H9 (cell line): ENCODE measurements at regions not wholly inside any gene's neighbourhood (a gene's known extent, or its start where the extent isn't known, plus 50 kb on each side); places are given as distances from the start of the nearest gene placed in this dataset.

Source experiments
- DNase-seq: peaks from one replicate; pipeline ENCODE4 v3.0.0-alpha.2; 2017
- H2AFZ ChIP-seq: one replicate; pipeline ENCODE4 v1.6.1; 2013; ENCODE audit warnings: mild to moderate bottlenecking, low read length, control low read depth, moderate library complexity
- H2AK5ac ChIP-seq: 2 replicates; pipeline ENCODE4 v1.6.1; 2013; ENCODE audit warnings: low read length, control low read depth, mixed read lengths; ENCODE audit not compliant: insufficient read length
- H2BK120ac ChIP-seq: one replicate; pipeline ENCODE4 v1.6.1; 2013; ENCODE audit warnings: low read depth, mild to moderate bottlenecking, low read length, control low read depth, inconsistent platforms; ENCODE audit not compliant: poor library complexity, severe bottlenecking
- H2BK12ac ChIP-seq: 2 replicates; pipeline ENCODE4 v1.6.1; 2013; ENCODE audit warnings: low read length, control low read depth, mixed read lengths, low read depth; ENCODE audit not compliant: insufficient read length
- H2BK15ac ChIP-seq: 2 replicates; pipeline ENCODE4 v1.6.1; 2013; ENCODE audit warnings: low read depth, low read length, control low read depth
- H2BK20ac ChIP-seq: one replicate; pipeline ENCODE4 v1.6.1; 2013; ENCODE audit warnings: low read depth, mild to moderate bottlenecking, low read length, control low read depth, inconsistent platforms; ENCODE audit not compliant: poor library complexity, severe bottlenecking
- H2BK5ac ChIP-seq: 2 replicates; pipeline ENCODE4 v1.6.1; 2013; ENCODE audit warnings: low read length, control low read depth, mixed read lengths; ENCODE audit not compliant: insufficient read length
- H3K14ac ChIP-seq: 2 replicates; pipeline ENCODE4 v1.6.1; 2013; ENCODE audit warnings: low read length, control low read depth; ENCODE audit not compliant: insufficient read depth
- H3K18ac ChIP-seq: 2 replicates; pipeline ENCODE4 v1.6.1; 2013; ENCODE audit warnings: low read depth, mild to moderate bottlenecking, mixed read lengths, low read length, control low read depth; ENCODE audit not compliant: insufficient read length
- H3K23ac ChIP-seq: 2 replicates; pipeline ENCODE4 v1.6.1; 2013; ENCODE audit warnings: low read length, control low read depth, mixed read lengths, low read depth; ENCODE audit not compliant: insufficient read length
- H3K23me2 ChIP-seq: 2 replicates; pipeline ENCODE4 v1.6.1; 2013; ENCODE audit warnings: low read depth, mild to moderate bottlenecking, mixed read lengths, low read length, control low read depth; ENCODE audit not compliant: insufficient read length, poor library complexity, severe bottlenecking
- H3K27ac ChIP-seq: 2 replicates; pipeline ENCODE4 v1.5.1; 2013; ENCODE audit warnings: low read length, control low read depth, mixed read lengths, low read depth; ENCODE audit not compliant: insufficient read length
- H3K27me3 ChIP-seq: 2 replicates; pipeline ENCODE4 v1.6.1; 2013; ENCODE audit warnings: low read length, control low read depth, inconsistent platforms; ENCODE audit not compliant: insufficient read depth
- H3K4ac ChIP-seq: 2 replicates; pipeline ENCODE4 v1.6.1; 2013; ENCODE audit warnings: low read depth, mild to moderate bottlenecking, control low read depth, inconsistent platforms, low read length, moderate library complexity
- H3K4me1 ChIP-seq: 2 replicates; pipeline ENCODE4 v1.6.1; 2013; ENCODE audit warnings: low read length, control low read depth, inconsistent platforms; ENCODE audit not compliant: insufficient read depth
- H3K4me2 ChIP-seq: 2 replicates; pipeline ENCODE4 v1.6.1; 2013; ENCODE audit warnings: low read length, control low read depth, mixed read lengths; ENCODE audit not compliant: insufficient read length, insufficient read depth
- H3K56ac ChIP-seq: 2 replicates; pipeline ENCODE4 v1.6.1; 2013; ENCODE audit warnings: low read depth, mild to moderate bottlenecking, mixed read lengths, low read length, control low read depth; ENCODE audit not compliant: insufficient read length
- H3K79me1 ChIP-seq: 2 replicates; pipeline ENCODE4 v1.6.1; 2013; ENCODE audit warnings: low read depth, mild to moderate bottlenecking, moderate library complexity, low read length, control low read depth, inconsistent platforms; ENCODE audit not compliant: insufficient read depth, poor library complexity, severe bottlenecking
- H3K79me2 ChIP-seq: 2 replicates; pipeline ENCODE4 v1.6.1; 2013; ENCODE audit warnings: low read length, control low read depth, inconsistent platforms; ENCODE audit not compliant: insufficient read depth
- H3K9ac ChIP-seq: 2 replicates; pipeline ENCODE4 v1.6.1; 2013; ENCODE audit warnings: low read length, control low read depth, mixed read lengths; ENCODE audit not compliant: insufficient read length; ENCODE audit errors: extremely low read depth
- H3K9me3 ChIP-seq: one replicate; pipeline ENCODE4 v1.6.1; 2013; ENCODE audit warnings: low read depth, low read length, inconsistent platforms; ENCODE audit not compliant: control insufficient read depth
- H3T11ph ChIP-seq: one replicate; pipeline ENCODE4 v1.6.1; 2013; ENCODE audit warnings: mild to moderate bottlenecking, low read length, control low read depth, inconsistent platforms
- H4K20me1 ChIP-seq: one replicate; pipeline ENCODE4 v1.6.1; 2013; ENCODE audit not compliant: control insufficient read depth, insufficient read length, insufficient read depth
- H4K5ac ChIP-seq: 2 replicates; pipeline ENCODE4 v1.6.1; 2013; ENCODE audit warnings: low read depth, mild to moderate bottlenecking, mixed read lengths, low read length, control low read depth; ENCODE audit not compliant: insufficient read length
- H4K8ac ChIP-seq: replicated peaks from 2 replicates; pipeline ENCODE4 v1.6.1; 2013; ENCODE audit warnings: low read length, control low read depth, mixed read lengths, low read depth; ENCODE audit not compliant: insufficient read length
- H4K91ac ChIP-seq: 2 replicates; pipeline ENCODE4 v1.6.1; 2013; ENCODE audit warnings: low read depth, mild to moderate bottlenecking, moderate library complexity, mixed read lengths, low read length, control low read depth; ENCODE audit not compliant: insufficient read length
- H3K27ac Mint-ChIP-seq, 3 experiments: 2 replicates in 2 of 3; 3 replicates in 1 of 3; pipeline ENCODE4 v1.8.0; 2020 to 2021; ENCODE audit warnings: mixed read lengths in 3 of 3, mild to moderate bottlenecking in 1 of 3, moderate library complexity in 1 of 3
- H3K27me3 Mint-ChIP-seq: 2 replicates; pipeline ENCODE4 v1.8.0; 2021; ENCODE audit warnings: low read depth, mild to moderate bottlenecking, moderate library complexity, mixed read lengths
- H3K36me3 Mint-ChIP-seq, 3 experiments: 2 replicates in 2 of 3; 3 replicates in 1 of 3; pipeline ENCODE4 v1.8.0; 2020 to 2021; ENCODE audit warnings: low read depth in 3 of 3, mixed read lengths in 3 of 3; ENCODE audit not compliant: insufficient read depth in 1 of 3
- H3K4me1 Mint-ChIP-seq, 2 experiments: 2 replicates each; pipeline ENCODE4 v1.8.0; 2020; ENCODE audit warnings: mixed read lengths in 2 of 2
- H3K4me3 Mint-ChIP-seq, 2 experiments: 2 replicates in 1 of 2; 3 replicates in 1 of 2; pipeline ENCODE4 v1.8.0; 2020 to 2021; ENCODE audit warnings: mild to moderate bottlenecking in 2 of 2, mixed read lengths in 2 of 2, moderate library complexity in 1 of 2
- H3K9me3 Mint-ChIP-seq, 2 experiments: 2 replicates in 1 of 2; 3 replicates in 1 of 2; pipeline ENCODE4 v1.8.0; 2020; ENCODE audit warnings: mild to moderate bottlenecking in 2 of 2, mixed read lengths in 2 of 2, moderate library complexity in 1 of 2
- CTCF ChIP-seq: fragments of 200-600 bp; sonication (generic); conservative IDR thresholded peaks from 3 replicates; pipeline ENCODE4 v1.8.0; 2021; ENCODE audit warnings: antibody characterized with exemption, mild to moderate bottlenecking
- WGBS: extraction: QIAGEN DNeasy Blood & Tissue Kit; methylation state at CpG from one replicate; pipeline ENCODE4 v1.1.7; 2013; ENCODE audit warnings: missing lambda C conversion rate, low lambda C conversion rate, mixed read lengths; ENCODE audit not compliant: insufficient read length; ENCODE audit errors: extremely low coverage; 5-methylcytosine and 5-hydroxymethylcytosine counted together

- peak; percentile 51 for DNase-seq
- H2BK20ac ChIP-seq: no peak overlapping the region
- no peak overlapping the region for H2AFZ ChIP-seq
- H3K4me1 Mint-ChIP-seq: peaks cover 12 to 13% of the 10 kb centered on the region in 2 experiments
- no peaks in the 10 kb centered on the region for H3K36me3 Mint-ChIP-seq
- no peak overlapping the region for H3K4ac ChIP-seq
- H3K27ac ChIP-seq: no peak overlapping the region
- H4K5ac ChIP-seq: no peak overlapping the region
- H3K4me3 Mint-ChIP-seq: no peak overlapping the region
- H2BK15ac ChIP-seq: no peak overlapping the region
- H2BK12ac ChIP-seq: no peak overlapping the region
- no peak overlapping the region for H3K27ac Mint-ChIP-seq
- no peaks in the 10 kb centered on the region for H3K23me2 ChIP-seq
- H2BK120ac ChIP-seq: no peak overlapping the region
- no peaks in the 10 kb centered on the region for H4K20me1 ChIP-seq
- no peaks in the 10 kb centered on the region for H3K9me3 ChIP-seq
- H2BK5ac ChIP-seq: no peak overlapping the region
- H3K27me3 ChIP-seq: no peaks in the 10 kb centered on the region
- no peak overlapping the region for H3K9ac ChIP-seq
- H3K79me1 ChIP-seq: no peaks in the 10 kb centered on the region
- H3T11ph ChIP-seq: no peak overlapping the region
- peak; percentile 38; the same call in 2 of the 3 replicates for TF ChIP-seq CTCF
- no peaks in the 10 kb centered on the region; the same call in 1 of the 2 replicates for H3K4me1 ChIP-seq
- H2AK5ac ChIP-seq: no peak overlapping the region
- H3K56ac ChIP-seq: no peak overlapping the region
- no peak overlapping the region for H3K14ac ChIP-seq
- WGBS: no CpG with 5 or more reads among the region's 14 CpGs
- no peaks in the 10 kb centered on the region; the same call in 1 of the 2 replicates for H3K27me3 Mint-ChIP-seq
- H3K23ac ChIP-seq: no peak overlapping the region
- no peak overlapping the region for H3K18ac ChIP-seq
- H3K9me3 Mint-ChIP-seq: no peaks in the 10 kb centered on the region
- no peak overlapping the region for H3K4me2 ChIP-seq
- H4K8ac ChIP-seq: no peak overlapping the region
- no peak overlapping the region for H4K91ac ChIP-seq
- H3K79me2 ChIP-seq: no peaks in the 10 kb centered on the region
Measured at GRCh38 chr14:86217523-86217922, 687.6 kb downstream of the FLRT2 start.
